Panc1 (cell line): ENCODE measurements at regions not wholly inside any gene's neighbourhood (a gene's known extent, or its start where the extent isn't known, plus 50 kb on each side); places are given as distances from the start of the nearest gene placed in this dataset.

Experiments
- ATAC-seq: fragments of 200-7000 bp; cut with Tn5 transposase; 2 replicates; pipeline ENCODE4 v1.9.1; 2020; ENCODE audit warnings: mild to moderate bottlenecking, moderate library complexity
- BruUV-seq: library from RNA; stranded (reverse); fragments of 400-500 nt; replicated peaks from 2 replicates; lab custom pipeline; 2021; lab: Mats Ljungman, UMichigan
- CTCF ChIA-PET: fragments of 300-600 bp; sonication (Branson Sonifier 250); formaldehyde crosslinking; loops from one replicate; lab custom pipeline; 2022; ENCODE audit warnings: antibody characterized with exemption; lab: Charles Lee
- POLR2A ChIA-PET: fragments of 300-600 bp; sonication (Branson Sonifier 250); formaldehyde crosslinking; loops from one replicate; lab custom pipeline; 2022; ENCODE audit warnings: antibody characterized with exemption; lab: Charles Lee
- DNase-seq: peaks from one replicate; pipeline ENCODE4 v3.0.0-alpha.2; 2010; ENCODE audit warnings: low read depth, low spot score
- H3K27ac ChIP-seq: 2 replicates; pipeline ENCODE4 v1.5.1; 2011; ENCODE audit warnings: mild to moderate bottlenecking, low read length, inconsistent platforms
- H3K27me3 ChIP-seq: fragments of 200-500 bp; sonication (Bioruptor generic); 2 replicates; pipeline ENCODE4 v1.6.0; 2014; ENCODE audit warnings: low read length, inconsistent platforms; ENCODE audit not compliant: control insufficient read depth, insufficient read depth
- H3K36me3 ChIP-seq: fragments of 200-500 bp; sonication (Bioruptor generic); 2 replicates; pipeline ENCODE4 v1.5.1; 2014; ENCODE audit warnings: inconsistent platforms, mild to moderate bottlenecking, low read length, moderate library complexity; ENCODE audit not compliant: control insufficient read depth, insufficient read depth
- H3K4me1 ChIP-seq: 2 replicates; pipeline ENCODE4 v1.5.1; 2011; ENCODE audit warnings: inconsistent platforms, mild to moderate bottlenecking, low read length, moderate library complexity; ENCODE audit not compliant: control insufficient read depth, insufficient read depth
- H3K4me3 ChIP-seq, 2 experiments: 2 replicates each; pipeline ENCODE4 v1.5.1; 2011 to 2012; ENCODE audit warnings: low read depth in 2 of 2, low read length in 2 of 2, mild to moderate bottlenecking in 2 of 2, inconsistent platforms in 1 of 2, moderate library complexity in 1 of 2
- H3K9me3 ChIP-seq: fragments of 200-500 bp; sonication (Bioruptor generic); 2 replicates; pipeline ENCODE4 v1.5.1; 2014; ENCODE audit warnings: low read depth, mild to moderate bottlenecking, inconsistent platforms, low read length, moderate library complexity; ENCODE audit not compliant: control insufficient read depth, insufficient read depth
- CTCF ChIP-seq: fragments of 450-650 bp; IDR thresholded peaks from 2 replicates; pipeline ENCODE4 v1.5.1; 2017; ENCODE audit warnings: mild to moderate bottlenecking
- POLR2AphosphoS5 ChIP-seq: IDR thresholded peaks from 2 replicates; pipeline ENCODE4 v1.6.1; 2012; ENCODE audit warnings: mild to moderate bottlenecking, low read depth, low read length, moderate library complexity
- SIN3A ChIP-seq: IDR thresholded peaks from 2 replicates; pipeline ENCODE4 v1.6.1; 2012; ENCODE audit warnings: low read depth, mild to moderate bottlenecking, low read length, moderate library complexity, borderline replicate concordance; ENCODE audit not compliant: insufficient read depth
- TCF7L2 ChIP-seq: IDR thresholded peaks from 2 replicates; pipeline ENCODE4 v1.6.1; 2011; ENCODE audit warnings: mild to moderate bottlenecking, low read depth, low read length, inconsistent platforms
- in situ Hi-C: cut with HindIII; loops from 2 replicates; pipeline ENCODE4 v1.10.0; 2016; ENCODE audit warnings: low sequenced_read_pairs, low pct_unique_long_range_greater_than_20kb
- intact Hi-C: fragments of 100-400 bp; cut with micrococcal nuclease; formaldehyde crosslinking; loops from one replicate; pipeline ENCODE4 v1.10.0; 2022; ENCODE audit not compliant: unreplicated experiment
- TF ChIP-seq, protein P1 (sequence below), 2 experiments: IDR thresholded peaks; 2 replicates each; pipeline ENCODE4 v1.6.1; 2011 to 2012; ENCODE audit warnings: low read depth in 2 of 2, control low read depth in 1 of 2, low read length in 1 of 2, mild to moderate bottlenecking in 1 of 2, moderate library complexity in 1 of 2; ENCODE audit not compliant: insufficient read depth in 1 of 2

DNA sequence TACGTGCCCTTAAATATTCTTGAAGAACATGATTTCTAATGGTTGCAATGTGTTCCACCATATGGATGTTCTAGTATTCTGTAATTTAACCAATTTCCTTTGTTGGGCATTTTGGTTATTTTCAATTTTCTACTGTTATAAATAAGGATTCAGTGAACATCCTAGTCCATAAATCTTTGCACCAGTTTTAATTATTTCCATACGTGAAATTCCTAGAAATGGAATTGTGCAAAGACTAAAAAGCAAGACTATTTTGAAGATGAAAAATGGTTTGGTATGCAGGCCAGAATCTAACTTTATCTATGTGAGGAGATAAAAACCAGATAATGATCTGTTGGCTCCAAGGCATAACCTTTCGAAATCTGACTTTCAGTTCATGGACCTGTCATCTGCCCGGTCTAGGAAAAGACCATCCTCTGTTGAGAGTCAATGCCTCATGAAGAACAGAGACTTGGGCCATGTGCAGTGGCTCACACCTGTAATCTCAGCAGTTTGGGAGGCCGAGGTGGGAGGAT, 633.2 kb upstream of the NRP1 start:
- Histone ChIP-seq H3K27me3 (no peaks in the 10 kb centered on the region), H3K36me3 (no peaks in the 10 kb centered on the region), H3K4me1 (no peaks in the 10 kb centered on the region), H3K9me3 (no peaks in the 10 kb centered on the region), H3K4me3 (no peak overlapping the region), H3K27ac (no peak overlapping the region)
- BruUV-seq, result no TSS peak
- intact Hi-C loops, result no loop called here
- TF ChIP-seq CTCF (no peak), POLR2AphosphoS5 (no peak)
- ChIA-PET POLR2A (no interaction called here), CTCF (no interaction called here)
- in situ Hi-C loops, result no loop called here
- DNase-seq (no peak), ATAC-seq (no peak)

- BruUV-seq, result no TSS peak
- ChIA-PET POLR2A (no interaction called here), CTCF (no interaction called here)
- Histone ChIP-seq H3K4me3 (no peak overlapping the region), H3K27me3 (no peaks in the 10 kb centered on the region), H3K4me1 (no peaks in the 10 kb centered on the region), H3K36me3 (no peaks in the 10 kb centered on the region), H3K27ac (no peak overlapping the region), H3K9me3 (no peaks in the 10 kb centered on the region)
- in situ Hi-C loops, result no loop called here
- intact Hi-C loops, result no loop called here
- DNase-seq, result no peak
- ATAC-seq, result no peak
- TF ChIP-seq CTCF (no peak), SIN3A (no peak), POLR2AphosphoS5 (no peak), TCF7L2 (no peak)
- TF ChIP-seq, protein P1, sequence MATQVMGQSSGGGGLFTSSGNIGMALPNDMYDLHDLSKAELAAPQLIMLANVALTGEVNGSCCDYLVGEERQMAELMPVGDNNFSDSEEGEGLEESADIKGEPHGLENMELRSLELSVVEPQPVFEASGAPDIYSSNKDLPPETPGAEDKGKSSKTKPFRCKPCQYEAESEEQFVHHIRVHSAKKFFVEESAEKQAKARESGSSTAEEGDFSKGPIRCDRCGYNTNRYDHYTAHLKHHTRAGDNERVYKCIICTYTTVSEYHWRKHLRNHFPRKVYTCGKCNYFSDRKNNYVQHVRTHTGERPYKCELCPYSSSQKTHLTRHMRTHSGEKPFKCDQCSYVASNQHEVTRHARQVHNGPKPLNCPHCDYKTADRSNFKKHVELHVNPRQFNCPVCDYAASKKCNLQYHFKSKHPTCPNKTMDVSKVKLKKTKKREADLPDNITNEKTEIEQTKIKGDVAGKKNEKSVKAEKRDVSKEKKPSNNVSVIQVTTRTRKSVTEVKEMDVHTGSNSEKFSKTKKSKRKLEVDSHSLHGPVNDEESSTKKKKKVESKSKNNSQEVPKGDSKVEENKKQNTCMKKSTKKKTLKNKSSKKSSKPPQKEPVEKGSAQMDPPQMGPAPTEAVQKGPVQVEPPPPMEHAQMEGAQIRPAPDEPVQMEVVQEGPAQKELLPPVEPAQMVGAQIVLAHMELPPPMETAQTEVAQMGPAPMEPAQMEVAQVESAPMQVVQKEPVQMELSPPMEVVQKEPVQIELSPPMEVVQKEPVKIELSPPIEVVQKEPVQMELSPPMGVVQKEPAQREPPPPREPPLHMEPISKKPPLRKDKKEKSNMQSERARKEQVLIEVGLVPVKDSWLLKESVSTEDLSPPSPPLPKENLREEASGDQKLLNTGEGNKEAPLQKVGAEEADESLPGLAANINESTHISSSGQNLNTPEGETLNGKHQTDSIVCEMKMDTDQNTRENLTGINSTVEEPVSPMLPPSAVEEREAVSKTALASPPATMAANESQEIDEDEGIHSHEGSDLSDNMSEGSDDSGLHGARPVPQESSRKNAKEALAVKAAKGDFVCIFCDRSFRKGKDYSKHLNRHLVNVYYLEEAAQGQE (IDR thresholded peaks at IDR 0.05; ENCODE audit: insufficient read depth in 1 of 2, low read depth in 2 of 2, low read length in 1 of 2), result no peak
Observed at GRCh38 chr10:33966946-33967345, 632.5 kb upstream of the NRP1 start.
